Tibial artery (tissue), 4 donors: ENCODE measurements at regions not wholly inside any gene's neighbourhood (a gene's known extent, or its start where the extent isn't known, plus 50 kb on each side); places are given as distances from the start of the nearest gene placed in this dataset.

Source experiments
- DNase-seq, 2 donors: peaks; one replicate each; pipeline ENCODE4 v3.0.0-alpha.2; 2019
- H3K27ac ChIP-seq, 2 donors: fragments of 200-600 bp; sonication (generic) in 1 of 2; 1 replicate in 1 of 2; 2 replicates in 1 of 2; pipeline ENCODE4 v1.5.1; 2018 to 2019; ENCODE audit warnings: mild to moderate bottlenecking in 1 of 2
- H3K27me3 ChIP-seq, 2 donors: fragments of 200-600 bp; sonication (generic) in 1 of 2; one replicate each; pipeline versions ENCODE4 v1.5.1 to v1.6.0; 2016 to 2019
- H3K36me3 ChIP-seq, 3 donors: fragments of 200-600 bp; sonication (generic) in 2 of 3; one replicate each; pipeline ENCODE4 v1.5.1; 2016 to 2019; ENCODE audit warnings: mild to moderate bottlenecking in 2 of 3
- H3K4me1 ChIP-seq, 4 donors: fragments of 200-600 bp; sonication (generic) in 2 of 4; 1 replicate in 3 of 4; 2 replicates in 1 of 4; pipeline ENCODE4 v1.5.1; 2016 to 2019
- H3K4me3 ChIP-seq, 2 donors: fragments of 200-600 bp; sonication (generic) in 1 of 2; 1 replicate in 1 of 2; 2 replicates in 1 of 2; pipeline ENCODE4 v1.5.1; 2018 to 2019; ENCODE audit warnings: mild to moderate bottlenecking in 2 of 2
- H3K9me3 ChIP-seq, 3 donors: fragments of 200-600 bp; sonication (generic) in 1 of 3; one replicate each; pipeline ENCODE4 v1.5.1; 2016 to 2019
- intact Hi-C: fragments of 100-400 bp; cut with DNase I; formaldehyde crosslinking; loops from one replicate; pipeline ENCODE4 v1.15.0; 2023; ENCODE audit warnings: low total_unique reads
- TF ChIP-seq, protein P1 (sequence below), 2 experiments: fragments of 200-600 bp in 1 of 2; fragments of 450-650 bp in 1 of 2; IDR thresholded peaks; one replicate each; pipeline ENCODE4 v1.5.1; 2017 to 2019; ENCODE audit warnings: antibody characterized with exemption in 2 of 2, mild to moderate bottlenecking in 1 of 2, moderate library complexity in 1 of 2

- TF ChIP-seq, protein P1, sequence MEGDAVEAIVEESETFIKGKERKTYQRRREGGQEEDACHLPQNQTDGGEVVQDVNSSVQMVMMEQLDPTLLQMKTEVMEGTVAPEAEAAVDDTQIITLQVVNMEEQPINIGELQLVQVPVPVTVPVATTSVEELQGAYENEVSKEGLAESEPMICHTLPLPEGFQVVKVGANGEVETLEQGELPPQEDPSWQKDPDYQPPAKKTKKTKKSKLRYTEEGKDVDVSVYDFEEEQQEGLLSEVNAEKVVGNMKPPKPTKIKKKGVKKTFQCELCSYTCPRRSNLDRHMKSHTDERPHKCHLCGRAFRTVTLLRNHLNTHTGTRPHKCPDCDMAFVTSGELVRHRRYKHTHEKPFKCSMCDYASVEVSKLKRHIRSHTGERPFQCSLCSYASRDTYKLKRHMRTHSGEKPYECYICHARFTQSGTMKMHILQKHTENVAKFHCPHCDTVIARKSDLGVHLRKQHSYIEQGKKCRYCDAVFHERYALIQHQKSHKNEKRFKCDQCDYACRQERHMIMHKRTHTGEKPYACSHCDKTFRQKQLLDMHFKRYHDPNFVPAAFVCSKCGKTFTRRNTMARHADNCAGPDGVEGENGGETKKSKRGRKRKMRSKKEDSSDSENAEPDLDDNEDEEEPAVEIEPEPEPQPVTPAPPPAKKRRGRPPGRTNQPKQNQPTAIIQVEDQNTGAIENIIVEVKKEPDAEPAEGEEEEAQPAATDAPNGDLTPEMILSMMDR (IDR thresholded peaks at IDR 0.05) = no peak
- H3K9me3 ChIP-seq = no peaks in the 10 kb centered on the region
- DNase-seq = no peak
Measured at GRCh38 chr17:33940769-33941370, 314.2 kb upstream of the CCL2 start.

GRCh38 chr17:33941744-33942143, 313.3 kb upstream of the CCL2 start:
- Histone ChIP-seq H3K36me3 (no peaks in the 10 kb centered on the region), H3K4me1 (no peaks in the 10 kb centered on the region), H3K9me3 (no peaks in the 10 kb centered on the region), H3K27ac (no peak overlapping the region), H3K4me3 (no peak overlapping the region), H3K27me3 (no peaks in the 10 kb centered on the region)
- TF ChIP-seq, protein P1 (IDR thresholded peaks at IDR 0.05) = no peak
- DNase-seq = no peak
- intact Hi-C loops = no loop called here

More at GRCh38 chr17:33940769-33941370, 314.2 kb upstream of the CCL2 start:
- H3K27me3 ChIP-seq = no peaks in the 10 kb centered on the region
- H3K36me3 ChIP-seq = no peaks in the 10 kb centered on the region
- H3K4me1 ChIP-seq = no peaks in the 10 kb centered on the region
- intact Hi-C loops = no loop called here
- no peak overlapping the region for H3K4me3 ChIP-seq
- H3K27ac ChIP-seq = no peak overlapping the region

- H3K27me3 ChIP-seq = no peaks in the 10 kb centered on the region
- H3K27ac ChIP-seq = no peak overlapping the region
- H3K4me1 ChIP-seq = no peaks in the 10 kb centered on the region
- no peak overlapping the region for H3K4me3 ChIP-seq
- DNase-seq = no peak
- H3K36me3 ChIP-seq = no peaks in the 10 kb centered on the region
- H3K9me3 ChIP-seq = no peaks in the 10 kb centered on the region
- intact Hi-C loops = no loop called here
- TF ChIP-seq, protein P1 (IDR thresholded peaks at IDR 0.05) = no peak
Measured at GRCh38 chr17:33942414-33942813, 312.7 kb upstream of the CCL2 start.

- DNase-seq = no peak
- TF ChIP-seq, protein P1 (IDR thresholded peaks at IDR 0.05) = no peak
- no peaks in the 10 kb centered on the region for H3K4me1 ChIP-seq
- H3K36me3 ChIP-seq = no peaks in the 10 kb centered on the region
- H3K9me3 ChIP-seq = no peaks in the 10 kb centered on the region
- H3K4me3 ChIP-seq = no peak overlapping the region
- no peaks in the 10 kb centered on the region for H3K27me3 ChIP-seq
- no peak overlapping the region for H3K27ac ChIP-seq
- intact Hi-C loops = no loop called here
Measured at GRCh38 chr17:33944412-33944811, 310.7 kb upstream of the CCL2 start.

DNA sequence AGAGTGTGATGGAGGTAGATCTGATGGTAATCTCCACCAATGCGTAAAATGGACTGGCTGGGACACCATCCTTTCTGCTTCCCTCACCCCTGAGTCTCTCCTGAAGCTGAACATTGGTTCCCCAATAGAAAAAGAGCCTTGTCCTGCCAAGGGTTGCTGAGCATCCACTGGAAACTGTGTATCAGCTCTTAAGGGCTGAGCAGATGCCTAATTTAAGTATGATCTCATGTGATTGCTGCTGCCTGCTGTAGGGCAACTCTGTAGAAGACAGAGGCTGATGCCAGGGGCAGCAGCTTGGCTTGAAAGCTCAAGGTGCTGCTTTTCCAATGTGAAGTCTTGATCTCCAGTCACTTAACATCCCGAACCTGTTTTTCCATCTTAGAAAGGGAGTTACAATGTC, 310.3 kb upstream of the CCL2 start:
- no peak overlapping the region for H3K27ac ChIP-seq
- H3K9me3 ChIP-seq = no peaks in the 10 kb centered on the region
- H3K4me3 ChIP-seq = no peak overlapping the region
- H3K27me3 ChIP-seq = no peaks in the 10 kb centered on the region
- intact Hi-C loops = loop anchor here (5.0 kb wide), 1 partner anchor 52 kb away; no protein-coding TSS in a partner anchor
- H3K36me3 ChIP-seq = no peaks in the 10 kb centered on the region
- H3K4me1 ChIP-seq = no peaks in the 10 kb centered on the region
- no peak for DNase-seq
- TF ChIP-seq, protein P1 (IDR thresholded peaks at IDR 0.05) = no peak
